CD4-positive, alpha-beta T cell (primary cell): ENCODE measurements at regions not wholly inside any gene's neighbourhood (a gene's known extent, or its start where the extent isn't known, plus 50 kb on each side); places are given as distances from the start of the nearest gene placed in this dataset.

Experiments used
- ATAC-seq: fragments of 200-7000 bp; cut with Tn5 transposase; one replicate; pipeline ENCODE4 v1.10.0; 2022; ENCODE audit warnings: mild to moderate bottlenecking; ENCODE audit not compliant: poor library complexity
- CTCF ChIA-PET: fragments of 350-600 bp; sonication (Branson Sonifier 250); formaldehyde crosslinking; loops from one replicate; lab custom pipeline; 2021; ENCODE audit warnings: antibody characterized with exemption, inconsistent platforms; lab: Charles Lee
- POLR2A ChIA-PET: fragments of 350-600 bp; sonication (Branson Sonifier 250); formaldehyde crosslinking; loops from one replicate; lab custom pipeline; 2021; ENCODE audit warnings: antibody characterized with exemption, inconsistent platforms; lab: Charles Lee
- DNase-seq, 14 experiments: peaks; one replicate each; pipeline ENCODE4 v3.0.0-alpha.2; 2013 to 2020; ENCODE audit warnings: mixed read lengths in 2 of 14
- H3K27ac ChIP-seq, 2 donors: one replicate each; pipeline versions ENCODE4 v1.5.1 to v1.7.0; 2013; ENCODE audit warnings: low read length in 2 of 2, low read depth in 1 of 2, mild to moderate bottlenecking in 1 of 2
- H3K27me3 ChIP-seq, 2 experiments: 1 replicate in 1 of 2; 2 replicates in 1 of 2; pipeline versions ENCODE4 v1.6.1 to v1.7.0; 2013; ENCODE audit warnings: low read length in 2 of 2, control low read depth in 1 of 2, mild to moderate bottlenecking in 1 of 2, moderate library complexity in 1 of 2; ENCODE audit not compliant: insufficient read depth in 2 of 2, control insufficient read depth in 1 of 2
- H3K36me3 ChIP-seq: one replicate; pipeline ENCODE4 v1.6.1; 2013; ENCODE audit warnings: low read length, control low read depth; ENCODE audit not compliant: insufficient read depth
- H3K4me1 ChIP-seq: one replicate; pipeline ENCODE4 v1.6.1; 2013; ENCODE audit warnings: low read length, control low read depth; ENCODE audit not compliant: insufficient read depth
- H3K4me3 ChIP-seq: one replicate; pipeline ENCODE4 v1.5.1; 2013; ENCODE audit warnings: mild to moderate bottlenecking, low read length, moderate library complexity
- H3K9me3 ChIP-seq, 2 experiments: 1 replicate in 1 of 2; 2 replicates in 1 of 2; pipeline versions ENCODE4 v1.6.1 to v1.7.0; 2013; ENCODE audit warnings: low read length in 2 of 2, mild to moderate bottlenecking in 2 of 2, control low read depth in 1 of 2, moderate library complexity in 1 of 2; ENCODE audit not compliant: control insufficient read depth in 1 of 2, insufficient read depth in 1 of 2
- H3K27ac Mint-ChIP-seq: one replicate; pipeline ENCODE4 v1.8.0; 2020; ENCODE audit warnings: mixed read lengths
- H3K27me3 Mint-ChIP-seq: one replicate; pipeline ENCODE4 v1.8.0; 2021; ENCODE audit warnings: mixed read lengths
- H3K36me3 Mint-ChIP-seq: one replicate; pipeline ENCODE4 v1.8.0; 2021; ENCODE audit warnings: low read depth, mixed read lengths
- H3K4me1 Mint-ChIP-seq: one replicate; pipeline ENCODE4 v1.8.0; 2021; ENCODE audit warnings: low read depth, mixed read lengths
- H3K4me3 Mint-ChIP-seq: one replicate; pipeline ENCODE4 v1.8.0; 2020; ENCODE audit warnings: mild to moderate bottlenecking, mixed read lengths
- H3K9me3 Mint-ChIP-seq: one replicate; pipeline ENCODE4 v1.8.0; 2020; ENCODE audit warnings: mixed read lengths
- intact Hi-C, 2 experiments: fragments of 100-400 bp; cut with DNase I in 1 of 2; cut with micrococcal nuclease in 1 of 2; formaldehyde crosslinking; loops; one replicate each; pipeline versions ENCODE4 v1.15.1 to v1.9.0; 2023 to 2025; cut with DNase I, micrococcal nuclease
- TF ChIP-seq, protein P1 (sequence below): fragments of 200-600 bp; IDR thresholded peaks from one replicate; pipeline ENCODE4 v1.8.0; 2022; ENCODE audit warnings: antibody characterized with exemption, mild to moderate bottlenecking

GRCh38 chr17:69783865-69784264, 291.2 kb upstream of the KCNJ16 start:
- H3K27ac ChIP-seq = no peak overlapping the region
- DNase-seq (no peak), ATAC-seq (no peak)
- TF ChIP-seq, protein P1, sequence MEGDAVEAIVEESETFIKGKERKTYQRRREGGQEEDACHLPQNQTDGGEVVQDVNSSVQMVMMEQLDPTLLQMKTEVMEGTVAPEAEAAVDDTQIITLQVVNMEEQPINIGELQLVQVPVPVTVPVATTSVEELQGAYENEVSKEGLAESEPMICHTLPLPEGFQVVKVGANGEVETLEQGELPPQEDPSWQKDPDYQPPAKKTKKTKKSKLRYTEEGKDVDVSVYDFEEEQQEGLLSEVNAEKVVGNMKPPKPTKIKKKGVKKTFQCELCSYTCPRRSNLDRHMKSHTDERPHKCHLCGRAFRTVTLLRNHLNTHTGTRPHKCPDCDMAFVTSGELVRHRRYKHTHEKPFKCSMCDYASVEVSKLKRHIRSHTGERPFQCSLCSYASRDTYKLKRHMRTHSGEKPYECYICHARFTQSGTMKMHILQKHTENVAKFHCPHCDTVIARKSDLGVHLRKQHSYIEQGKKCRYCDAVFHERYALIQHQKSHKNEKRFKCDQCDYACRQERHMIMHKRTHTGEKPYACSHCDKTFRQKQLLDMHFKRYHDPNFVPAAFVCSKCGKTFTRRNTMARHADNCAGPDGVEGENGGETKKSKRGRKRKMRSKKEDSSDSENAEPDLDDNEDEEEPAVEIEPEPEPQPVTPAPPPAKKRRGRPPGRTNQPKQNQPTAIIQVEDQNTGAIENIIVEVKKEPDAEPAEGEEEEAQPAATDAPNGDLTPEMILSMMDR = no peak
- H3K9me3 Mint-ChIP-seq = peaks cover 3% of the 10 kb centered on the region
- no peaks in the 10 kb centered on the region for H3K27me3 Mint-ChIP-seq
- H3K4me1 Mint-ChIP-seq = no peaks in the 10 kb centered on the region
- no peaks in the 10 kb centered on the region for H3K27me3 ChIP-seq
- POLR2A ChIA-PET = no interaction called here
- no peak overlapping the region for H3K4me3 ChIP-seq
- intact Hi-C loops = no loop called here
- H3K36me3 Mint-ChIP-seq = no peaks in the 10 kb centered on the region
- no peaks in the 10 kb centered on the region for H3K4me1 ChIP-seq
- H3K4me3 Mint-ChIP-seq = no peak overlapping the region
- CTCF ChIA-PET = interaction anchor here (0.6 kb wide), 1 partner anchor 53 kb away, joined by 3 read pairs; no protein-coding TSS in a partner anchor
- H3K9me3 ChIP-seq = peaks cover 0 to 4% of the 10 kb centered on the region in 2 experiments
- H3K36me3 ChIP-seq = no peaks in the 10 kb centered on the region
- no peak overlapping the region for H3K27ac Mint-ChIP-seq

GRCh38 chr17:69788957-69789356, 286.1 kb upstream of the KCNJ16 start:
- H3K36me3 ChIP-seq = no peaks in the 10 kb centered on the region
- Mint-ChIP-seq H3K36me3 (no peaks in the 10 kb centered on the region), H3K27me3 (no peaks in the 10 kb centered on the region), H3K4me1 (no peaks in the 10 kb centered on the region), H3K9me3 (no peaks in the 10 kb centered on the region), H3K4me3 (no peak overlapping the region), H3K27ac (no peak overlapping the region)
- POLR2A ChIA-PET = interaction anchor here (0.7 kb wide), 1 partner anchor 471 kb away, joined by 3 read pairs; no protein-coding TSS in a partner anchor
- CTCF ChIA-PET = no interaction called here
- DNase-seq (no peak), ATAC-seq (no peak)
- TF ChIP-seq, protein P1 = no peak
- peaks cover 0 to 8% of the 10 kb centered on the region in 2 experiments for H3K9me3 ChIP-seq
- H3K4me1 ChIP-seq = no peaks in the 10 kb centered on the region
- no peak overlapping the region for H3K27ac ChIP-seq
- no peak overlapping the region for H3K4me3 ChIP-seq
- intact Hi-C loops = no loop called here
- no peaks in the 10 kb centered on the region for H3K27me3 ChIP-seq

- CTCF ChIA-PET = no interaction called here
These were observed 278.9 kb upstream of the KCNJ16 start for GRCh38 chr17:69796078-69796477.

More at GRCh38 chr17:69796078-69796477, 278.9 kb upstream of the KCNJ16 start:
- Mint-ChIP-seq H3K27me3 (no peaks in the 10 kb centered on the region), H3K4me3 (no peak overlapping the region), H3K36me3 (no peaks in the 10 kb centered on the region), H3K4me1 (no peaks in the 10 kb centered on the region), H3K27ac (no peak overlapping the region), H3K9me3 (peaks cover 3% of the 10 kb centered on the region)
- TF ChIP-seq, protein P1 = no peak
- Histone ChIP-seq H3K27ac (no peak overlapping the region), H3K27me3 (no peaks in the 10 kb centered on the region), H3K4me3 (no peak overlapping the region), H3K9me3 (peaks cover 0 to 10% of the 10 kb centered on the region in 2 experiments), H3K36me3 (no peaks in the 10 kb centered on the region), H3K4me1 (no peaks in the 10 kb centered on the region)
- no peak for DNase-seq
- intact Hi-C loops = no loop called here
- ATAC-seq = no peak
- POLR2A ChIA-PET = no interaction called here
